SU-DHL-6 (cell line): ENCODE measurements at regions not wholly inside any gene's neighbourhood (a gene's known extent, or its start where the extent isn't known, plus 50 kb on each side); places are given as distances from the start of the nearest gene placed in this dataset.

ENCODE experiments used
- CTCF ChIP-seq: fragments of 200-600 bp; sonication (generic); IDR thresholded peaks from one replicate; pipeline ENCODE4 v1.5.1; 2017; ENCODE audit warnings: antibody characterized with exemption, mild to moderate bottlenecking, low read length, moderate library complexity; ENCODE audit not compliant: insufficient read depth, poor library complexity, severe bottlenecking
- EZH2phosphoT487 ChIP-seq: fragments of 200-600 bp; sonication (generic), shearing (Covaris generic); conservative IDR thresholded peaks from 2 replicates; pipeline ENCODE4 v1.6.1; 2018; ENCODE audit warnings: mild to moderate bottlenecking, antibody characterized with exemption, low read length, moderate library complexity, mixed read lengths

GRCh38 chr6:130675072-130675471 is 152.1 kb upstream of the SMLR1 start:
- TF ChIP-seq CTCF, result no peak
- TF ChIP-seq EZH2phosphoT487, result no peak
